HG03354 (cell line): ENCODE measurements at regions not wholly inside any gene's neighbourhood (a gene's known extent, or its start where the extent isn't known, plus 50 kb on each side); places are given as distances from the start of the nearest gene placed in this dataset.
A peak's percentile ranks its signal among the peaks of the same experiment; 100 is the strongest.
"Not testable (repeated sequence)": the region's sequence is repeated elsewhere in the genome, so short reads cannot be mapped to it uniquely, and the experiment has no call there.

Experiments used
- ATAC-seq: cut with Tn5 transposase; IDR thresholded peaks from one replicate; pipeline ENCODE4 v1.9.1; 2021; ENCODE audit warnings: mild to moderate bottlenecking; ENCODE audit not compliant: unreplicated experiment, poor library complexity, severe bottlenecking

DNA sequence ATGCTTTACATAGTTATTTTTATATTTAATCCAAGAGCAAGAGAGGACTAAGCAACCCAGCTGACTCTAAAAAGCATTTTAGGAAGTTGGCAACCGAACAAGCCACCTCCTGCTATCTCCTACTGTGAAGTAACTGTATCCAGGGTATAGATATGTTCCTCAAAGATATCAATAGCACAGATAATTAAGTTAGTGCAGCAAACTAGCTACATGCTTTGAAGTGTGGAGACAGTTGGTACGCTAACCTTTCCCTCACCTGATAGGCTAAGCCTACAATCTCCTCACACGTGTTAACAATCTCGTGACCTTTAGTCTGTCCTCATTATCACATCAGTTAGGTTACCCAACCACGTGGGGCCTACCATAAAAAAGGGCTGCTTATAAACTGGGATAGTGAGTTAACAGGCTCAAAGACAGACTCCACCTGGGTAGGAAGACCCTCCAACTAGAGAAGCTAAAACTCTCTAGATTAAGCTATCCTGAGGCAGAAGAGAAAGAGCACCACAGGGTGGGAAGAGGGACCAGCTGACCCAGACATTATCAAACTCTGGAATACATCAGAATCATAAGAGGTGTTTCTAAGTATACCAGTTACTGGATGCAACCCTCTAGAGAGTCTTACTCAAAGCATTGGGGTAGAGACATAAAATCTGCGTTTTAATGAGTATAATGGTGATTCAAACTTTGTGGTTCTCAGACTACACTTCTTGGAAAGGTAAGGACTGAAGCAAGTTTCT, 340.1 kb upstream of the ESRRG start:
- no peak for ATAC-seq

DNA sequence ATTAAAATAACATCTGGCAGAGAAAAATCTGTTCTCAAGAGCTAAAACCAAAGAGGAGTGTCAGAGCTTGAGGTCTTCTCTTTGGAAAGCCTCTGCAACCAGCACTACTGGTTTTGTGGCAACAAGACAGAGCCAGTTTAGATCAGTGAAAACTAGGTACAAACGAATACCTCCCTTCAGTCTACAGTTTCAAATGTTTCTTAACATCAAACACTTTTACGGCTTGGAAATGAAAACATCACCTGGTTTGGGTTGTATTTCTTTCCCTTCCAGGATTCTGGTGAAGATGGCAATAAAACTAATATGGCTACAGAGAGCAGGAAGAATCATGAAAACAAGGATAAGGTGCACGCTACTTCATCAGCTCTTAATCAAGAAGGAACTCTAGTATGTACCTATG, 339.4 kb upstream of the ESRRG start:
- no peak for ATAC-seq

DNA sequence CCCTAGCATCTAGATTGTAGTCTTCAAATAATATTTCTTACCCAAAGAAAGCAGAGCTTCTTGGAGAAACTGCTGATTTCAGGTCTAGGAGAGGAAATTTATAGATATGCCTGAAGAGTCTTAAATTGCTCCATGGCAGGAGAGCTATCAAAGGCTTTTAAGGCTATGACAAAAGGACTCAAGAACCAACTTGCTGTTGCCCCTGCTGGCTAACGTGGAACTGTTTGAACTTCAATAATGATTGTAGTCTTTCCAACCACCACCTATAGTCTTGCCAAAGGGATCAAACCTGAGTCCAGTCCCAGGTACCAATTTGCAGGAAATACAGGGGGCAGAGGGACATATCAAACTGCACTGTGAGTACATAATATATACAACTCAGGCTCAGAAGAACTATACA, 336.2 kb upstream of the ESRRG start:
- ATAC-seq, result no peak

DNA sequence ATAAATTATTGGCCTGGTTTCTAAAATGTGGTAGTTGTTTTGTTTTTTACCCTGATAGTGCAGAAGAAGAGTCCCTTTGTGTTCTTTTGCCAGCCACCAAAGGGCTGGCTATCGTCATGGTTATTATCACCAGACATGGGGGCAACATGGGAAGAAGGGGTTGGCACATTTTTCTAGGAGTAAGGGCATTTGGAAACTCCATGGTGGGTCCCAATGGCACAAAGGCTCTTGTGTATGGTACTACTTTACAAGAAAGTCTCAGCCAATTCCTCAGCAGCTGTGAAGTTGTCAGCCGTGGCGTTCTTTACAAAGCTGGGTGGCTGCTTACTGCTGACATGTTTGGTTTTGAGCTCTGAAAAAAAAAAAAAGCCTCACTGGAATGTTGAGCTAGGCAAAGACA, 330.4 kb upstream of the ESRRG start:
- no peak for ATAC-seq

DNA sequence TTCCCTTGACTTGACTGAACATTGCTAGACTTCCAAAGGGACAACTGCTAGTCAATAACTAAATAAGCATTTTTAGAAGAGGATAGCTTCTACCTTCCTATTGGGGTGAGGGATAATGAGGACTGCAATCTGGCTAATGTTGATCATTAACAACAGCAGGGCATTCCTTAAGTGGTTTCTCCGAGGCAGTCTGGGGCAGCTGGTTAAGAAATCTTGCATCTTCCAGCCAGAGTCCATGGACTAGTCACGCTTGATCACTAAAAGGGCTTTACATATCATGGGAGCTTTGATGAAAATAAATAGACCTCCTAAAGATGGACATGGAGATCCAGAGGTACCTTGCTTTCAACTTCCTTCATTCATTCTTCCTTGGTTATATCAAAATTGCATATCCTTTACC, 329.4 kb upstream of the ESRRG start:
- no peak for ATAC-seq

DNA sequence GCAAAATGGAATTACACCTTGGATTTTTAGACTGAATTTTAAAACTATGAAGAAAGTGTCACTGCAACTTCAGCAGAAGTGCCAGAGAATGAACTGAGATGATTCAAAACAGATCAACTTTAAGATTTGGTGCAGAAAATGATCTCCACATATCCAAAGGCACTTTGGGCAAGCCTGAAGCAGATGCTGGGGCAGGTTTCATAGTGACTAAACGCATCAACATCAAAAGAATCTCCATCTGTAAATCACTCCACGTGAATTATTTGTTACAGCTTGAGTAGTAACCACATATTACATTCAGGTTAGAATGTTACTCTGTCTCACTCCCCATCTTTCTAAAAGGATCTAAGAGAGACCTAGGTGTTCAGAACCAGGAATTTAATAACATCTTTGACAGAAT, 329.0 kb upstream of the ESRRG start:
- ATAC-seq, result no peak

DNA sequence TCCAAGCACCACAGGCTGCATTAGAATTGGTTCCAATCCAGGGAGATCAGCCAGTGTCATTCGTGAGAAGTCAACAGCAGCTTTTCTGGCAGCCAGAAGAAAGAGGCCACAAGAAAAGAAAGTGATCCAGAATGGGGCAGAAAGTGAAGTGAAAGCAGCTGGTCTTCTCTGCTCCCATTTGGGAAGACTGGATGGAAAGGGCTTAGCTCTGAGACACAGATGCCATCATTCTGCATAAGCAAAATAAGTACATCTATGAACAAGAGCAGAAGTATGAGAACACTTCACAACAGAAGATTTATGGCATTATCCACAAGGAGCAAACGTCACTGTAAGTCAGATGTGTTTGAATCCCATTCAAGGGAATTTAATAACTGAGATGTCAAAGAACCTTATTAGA, 326.5 kb upstream of the ESRRG start:
- ATAC-seq, result no peak

DNA sequence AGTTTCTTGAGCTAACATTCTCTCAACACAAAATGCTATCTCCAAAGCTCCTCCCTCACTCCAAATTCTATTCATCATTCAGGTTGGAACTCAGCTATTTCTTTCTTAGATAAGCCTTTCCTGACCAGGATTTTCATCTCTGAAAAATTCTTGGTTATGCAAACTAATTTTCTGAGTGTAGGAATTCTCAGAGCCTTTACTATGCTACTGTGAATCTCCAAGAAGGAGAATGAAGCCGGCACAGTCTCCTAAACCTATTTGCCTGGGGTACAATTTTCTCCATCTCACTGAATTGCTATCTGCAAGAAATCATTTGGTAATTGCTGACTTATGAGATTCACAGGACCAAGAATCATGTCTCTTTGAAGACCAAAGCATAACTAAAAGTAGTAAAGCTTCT, 325.9 kb upstream of the ESRRG start:
- no peak for ATAC-seq

DNA sequence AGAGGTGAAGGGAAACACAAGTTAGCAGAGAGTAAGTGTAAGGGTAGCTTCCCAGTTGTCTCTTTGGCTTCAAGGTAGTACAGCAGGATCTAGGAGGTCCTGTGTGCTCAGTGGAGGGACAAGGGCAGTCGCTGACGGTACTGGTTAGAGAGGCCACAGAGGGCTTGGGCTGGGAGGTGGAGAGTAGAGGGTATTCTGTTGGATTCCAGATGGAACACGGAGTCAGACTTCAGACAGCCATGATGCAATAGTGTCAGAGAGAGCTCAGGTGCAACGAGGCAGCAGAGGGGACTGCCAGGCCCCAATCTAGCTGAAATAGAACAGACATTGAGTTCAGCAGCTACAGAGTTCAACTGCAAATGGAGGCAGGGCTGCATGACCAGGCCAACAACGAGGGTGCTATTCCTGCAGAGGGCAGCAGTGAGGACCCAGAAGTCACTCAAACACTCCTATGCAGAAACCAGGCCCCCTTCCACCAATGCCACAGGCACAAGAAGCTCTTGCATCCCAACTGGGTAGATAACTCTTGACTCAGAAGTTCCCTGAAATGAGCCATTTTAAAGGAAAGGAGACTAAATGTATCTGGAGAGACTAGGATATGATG, 325.0 kb upstream of the ESRRG start:
- ATAC-seq, result peak; percentile 80

DNA sequence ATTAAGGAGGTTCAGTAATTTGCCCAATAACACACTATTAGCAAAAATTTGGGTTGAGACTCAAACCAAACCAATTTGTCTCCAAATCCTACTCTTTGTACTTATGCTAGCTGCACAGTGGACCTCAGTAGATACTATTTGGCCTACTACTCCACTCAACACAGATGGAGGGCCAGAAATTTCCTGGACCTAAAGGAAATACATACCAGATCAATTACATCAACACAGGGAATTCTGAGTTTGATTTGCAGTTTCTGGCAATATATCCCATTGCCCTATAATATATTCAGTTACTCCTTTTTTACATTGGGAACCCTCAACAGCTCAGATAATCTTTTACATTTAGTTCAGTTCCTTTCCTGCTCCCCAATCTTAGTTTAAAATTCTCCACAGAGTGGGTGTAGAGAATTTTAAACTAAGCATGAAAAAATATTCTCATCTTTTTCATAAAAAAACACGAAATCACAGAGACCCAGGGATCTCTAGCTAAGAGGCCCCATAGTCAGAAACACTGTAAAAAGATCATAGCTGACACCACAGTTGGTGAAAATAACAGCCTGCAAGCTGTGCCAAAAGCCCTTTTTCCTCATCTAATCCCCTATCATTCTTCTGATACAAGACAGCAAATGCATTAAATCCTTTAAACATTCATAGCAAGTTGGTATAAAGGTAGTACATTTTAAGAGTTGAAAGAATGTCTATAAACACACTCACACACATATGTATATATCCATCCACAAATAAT, 317.7 kb upstream of the ESRRG start:
- no peak for ATAC-seq

DNA sequence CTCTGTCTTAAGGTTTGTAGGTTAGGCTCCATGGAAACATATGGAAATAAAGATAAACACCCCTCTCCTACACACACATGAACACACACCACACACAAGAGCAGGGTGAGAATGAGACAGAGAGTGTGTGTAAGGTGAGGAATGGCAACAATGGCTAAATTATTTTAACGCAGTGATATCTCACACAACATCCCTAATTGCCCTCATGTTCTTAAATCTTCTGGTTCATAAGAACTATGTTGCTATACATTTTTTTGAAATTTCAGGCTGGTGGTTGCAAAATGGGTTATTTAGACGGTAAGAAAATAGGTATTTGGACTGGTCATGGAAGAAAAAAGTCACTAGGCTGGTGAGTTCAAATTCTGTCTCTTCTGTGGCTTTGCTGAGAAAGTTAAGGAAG, 316.7 kb upstream of the ESRRG start:
- no peak for ATAC-seq

DNA sequence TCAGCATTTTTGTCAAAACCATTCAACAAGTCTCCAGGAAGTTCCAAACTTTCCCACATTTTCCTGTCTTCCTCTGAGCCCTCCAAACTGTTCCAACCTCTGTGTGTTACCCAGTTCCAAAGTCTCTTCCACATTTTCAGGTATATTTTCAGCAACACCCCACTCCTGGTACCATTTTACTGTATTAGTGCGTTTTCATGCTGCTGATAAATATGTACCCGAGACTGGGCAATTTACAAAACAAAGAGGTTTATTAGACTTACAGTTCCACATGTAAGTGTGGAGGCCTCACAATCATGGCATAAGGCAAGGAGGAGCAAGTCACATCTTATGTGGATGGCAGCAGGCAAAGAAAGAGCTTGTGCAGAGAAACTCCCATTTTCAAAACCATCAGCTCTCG, 315.9 kb upstream of the ESRRG start:
- not testable (repeated sequence) for ATAC-seq

DNA sequence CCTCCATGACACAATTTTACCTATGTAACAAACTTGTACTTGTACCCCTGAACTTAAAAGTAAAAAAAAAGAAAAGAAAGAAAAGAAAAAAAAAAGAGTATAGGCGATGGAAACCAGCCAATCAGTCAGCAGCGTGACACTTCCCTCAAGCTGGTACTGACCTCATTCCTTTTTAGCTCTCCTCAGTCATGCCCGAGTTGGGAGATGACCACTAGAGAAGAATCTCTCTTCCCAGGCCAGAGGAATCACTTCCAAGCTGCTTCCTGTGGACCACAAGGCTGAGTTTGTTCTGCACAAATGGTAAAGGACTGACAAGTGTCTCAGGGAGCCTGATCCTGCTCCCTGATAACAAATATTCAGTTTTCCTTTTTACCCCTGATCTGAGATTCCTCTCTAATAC, 313.5 kb upstream of the ESRRG start:
- no peak for ATAC-seq

DNA sequence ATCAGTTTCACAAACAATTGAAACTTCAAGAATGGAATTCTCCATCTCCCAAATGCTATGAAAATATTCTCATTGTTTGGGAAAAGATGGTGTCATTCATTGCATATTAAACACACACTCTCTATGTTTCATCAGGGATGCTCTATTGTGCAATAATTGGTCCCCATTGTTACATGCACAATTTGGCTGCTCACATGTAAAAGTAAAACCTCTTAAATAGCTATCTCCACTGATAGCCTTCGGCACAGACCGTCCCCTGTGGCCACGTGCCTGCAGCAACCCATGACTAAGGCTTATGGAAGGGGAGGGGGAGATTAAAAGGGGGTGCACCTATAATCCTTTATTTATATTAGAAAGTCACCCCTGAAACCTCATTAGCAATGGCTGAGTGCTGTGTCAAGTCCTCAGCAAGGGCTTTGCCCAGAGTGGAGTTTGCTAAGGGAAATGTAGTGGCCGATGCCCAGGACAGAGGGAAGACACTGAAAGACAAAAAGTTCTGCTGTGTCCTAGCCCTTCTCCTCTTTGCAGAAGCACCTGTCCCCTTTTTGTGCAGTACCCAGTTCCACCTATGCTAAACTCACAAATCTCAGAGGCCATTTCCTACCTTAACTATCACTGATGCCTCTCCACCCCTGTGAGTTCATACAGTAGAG, 309.6 kb upstream of the ESRRG start:
- no peak for ATAC-seq

DNA sequence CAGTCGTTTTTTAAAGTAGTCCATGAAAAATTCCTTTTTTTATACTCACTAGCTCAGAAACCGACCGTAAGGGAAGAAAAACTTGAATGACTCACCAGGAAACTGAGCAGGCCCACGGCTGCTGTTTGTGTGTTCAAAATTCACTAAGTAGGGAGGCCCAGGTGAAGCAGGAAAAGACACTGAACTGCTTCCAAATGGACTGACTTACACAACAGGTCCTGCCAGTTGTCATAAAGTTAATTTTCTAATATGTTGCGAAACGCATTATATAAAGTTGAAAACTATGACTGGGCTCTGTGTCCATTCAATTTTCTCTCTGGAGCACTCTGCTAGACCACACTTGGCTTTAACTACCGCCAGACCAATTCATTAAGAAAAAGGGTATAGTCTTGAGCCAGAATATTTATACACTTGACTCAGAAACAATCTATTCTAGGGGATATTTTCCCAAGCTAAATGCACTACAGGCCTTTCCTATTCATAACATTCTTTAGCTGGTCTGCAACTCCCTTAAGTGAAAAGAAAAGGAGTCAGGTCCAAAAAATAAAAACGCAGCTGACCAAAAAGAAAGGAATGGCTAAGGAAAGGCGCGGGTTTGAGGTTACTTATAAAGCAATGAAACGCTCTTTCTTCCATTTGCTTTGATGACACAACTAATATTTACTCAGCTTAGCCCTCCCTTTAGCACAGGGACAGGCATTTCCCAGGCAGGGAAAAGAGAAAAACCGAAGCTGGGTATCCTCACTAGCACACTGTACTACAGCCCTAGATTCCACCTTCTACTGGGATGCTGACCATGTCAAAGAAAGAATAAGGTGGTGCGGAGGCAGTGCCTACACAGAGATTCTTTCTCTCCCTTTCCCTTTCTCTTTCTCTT, 306.3 kb upstream of the ESRRG start:
- no peak for ATAC-seq

DNA sequence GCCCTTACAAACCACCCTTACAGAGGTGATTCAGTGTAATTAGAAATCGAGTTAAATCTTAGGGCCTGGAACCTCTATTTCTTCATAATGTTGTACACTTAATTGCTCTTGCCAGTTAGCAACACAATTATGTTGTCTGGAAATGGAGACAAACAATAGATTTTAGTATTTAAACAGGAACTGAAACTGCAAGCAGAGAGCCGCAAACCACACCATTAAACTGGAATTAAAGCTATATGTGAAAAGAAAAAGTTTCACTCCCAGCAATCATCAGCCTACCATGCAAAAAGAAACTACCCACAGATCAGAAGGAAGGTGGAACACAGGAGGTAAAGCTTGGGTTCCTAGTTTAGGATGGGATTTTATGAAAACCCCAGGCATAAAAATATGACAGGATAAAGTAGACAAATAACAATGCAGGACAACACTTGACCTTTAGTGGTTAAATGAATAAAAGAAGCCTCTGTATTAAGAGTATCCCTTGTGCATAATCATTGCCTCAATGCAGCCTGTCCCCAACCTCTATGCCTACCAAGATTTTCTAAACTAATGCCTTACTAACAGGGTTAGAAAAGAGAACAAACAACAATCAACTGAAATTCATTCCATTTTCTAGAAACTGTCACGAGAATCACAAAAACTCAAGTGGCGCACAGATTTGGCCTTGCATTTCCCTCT, 304.3 kb upstream of the ESRRG start:
- ATAC-seq, result peak; percentile 96

DNA sequence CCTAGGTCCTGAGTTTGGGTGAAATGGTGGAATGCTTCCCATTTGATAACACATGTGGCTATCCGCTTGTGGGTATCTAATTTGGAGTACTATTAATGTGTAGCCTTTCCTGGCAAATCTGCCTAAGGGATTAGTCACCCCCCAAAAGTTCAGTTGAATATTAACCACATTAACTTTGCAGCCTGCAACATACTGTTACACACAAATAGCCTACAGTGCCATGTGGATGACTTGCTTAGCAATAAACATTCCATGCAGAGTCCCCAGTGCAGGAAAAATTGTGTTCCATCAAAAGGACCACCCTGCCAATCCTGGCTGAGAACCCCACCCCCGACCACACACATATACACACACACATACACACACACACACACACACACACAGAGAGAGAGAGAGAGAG, 303.3 kb upstream of the ESRRG start:
- ATAC-seq, result no peak

DNA sequence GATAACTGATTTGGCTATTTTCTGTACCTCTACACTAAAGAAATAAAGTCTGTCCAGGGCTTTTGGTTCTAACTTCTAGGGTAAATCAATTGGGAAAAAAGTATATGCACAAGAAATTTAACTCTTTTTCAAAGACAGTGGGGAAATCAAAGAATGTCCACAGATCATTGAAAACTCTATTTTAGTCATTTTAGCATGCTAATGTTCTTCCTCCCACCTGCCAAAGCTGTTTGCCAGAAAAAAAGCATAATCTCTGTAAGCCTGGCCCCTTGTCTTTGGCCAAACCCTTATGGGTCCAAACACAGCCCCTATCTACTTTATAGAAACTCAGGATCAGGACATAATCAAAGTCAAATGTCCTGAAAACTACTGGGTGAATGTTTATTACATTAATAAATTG, 302.2 kb upstream of the ESRRG start:
- ATAC-seq, result no peak

DNA sequence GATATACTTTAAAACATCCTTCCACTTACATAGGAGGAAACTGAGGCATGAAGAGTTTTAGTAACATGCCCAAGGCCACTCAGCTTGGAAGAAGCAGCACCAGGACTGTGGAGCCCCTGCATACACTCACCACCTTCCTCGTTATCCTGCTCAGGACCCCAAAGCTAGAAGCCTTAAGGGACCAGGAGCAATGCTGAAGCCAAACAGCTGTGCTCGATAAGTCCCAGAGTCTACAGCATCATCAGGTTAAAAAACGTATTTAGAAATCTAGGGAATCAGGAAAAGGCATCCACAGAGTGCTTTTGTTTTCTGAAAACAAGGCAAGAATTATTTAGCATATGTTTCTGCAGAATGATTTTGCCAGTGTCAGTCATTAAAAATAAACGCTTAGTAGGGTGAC, 301.7 kb upstream of the ESRRG start:
- no peak for ATAC-seq
